Erythroblast (primary cell): ENCODE measurements at regions not wholly inside any gene's neighbourhood (a gene's known extent, or its start where the extent isn't known, plus 50 kb on each side); places are given as distances from the start of the nearest gene placed in this dataset.

Experiments used
- DNase-seq, 2 experiments: peaks; one replicate each; lab custom pipeline; 2025; lab: John Stamatoyannopoulos, UW
- GATA1 ChIP-seq: IDR thresholded peaks from 2 replicates; pipeline ENCODE4 v1.6.1; 2011; ENCODE audit warnings: low read depth, mild to moderate bottlenecking, control low read depth, low read length, moderate library complexity
- POLR2A ChIP-seq: IDR thresholded peaks from 2 replicates; pipeline ENCODE4 v1.6.1; 2011; ENCODE audit warnings: mild to moderate bottlenecking, low read length

GRCh38 chr14:44112774-44113460 is 394.2 kb downstream of the FSCB start:
- no peak for TF ChIP-seq GATA1
- TF ChIP-seq POLR2A, result no peak

GRCh38 chr14:44109036-44109435 is 398.0 kb downstream of the FSCB start:
- TF ChIP-seq POLR2A (no peak), GATA1 (no peak)
- no peak for DNase-seq

More at GRCh38 chr14:44112774-44113460, 394.2 kb downstream of the FSCB start:
- DNase-seq, result no peak

- no peak for DNase-seq
- no peak for TF ChIP-seq GATA1
- no peak for TF ChIP-seq POLR2A
Measured at GRCh38 chr14:44108601-44109000, 398.5 kb downstream of the FSCB start.

- no peak for TF ChIP-seq GATA1
- TF ChIP-seq POLR2A, result no peak
- no peak for DNase-seq
Measured at GRCh38 chr14:44107156-44107555, 399.9 kb downstream of the FSCB start.

- TF ChIP-seq GATA1 (no peak), POLR2A (no peak)
- DNase-seq, result no peak
Measured at GRCh38 chr14:44099743-44100488, 407.2 kb downstream of the FSCB start.

- no peak for DNase-seq
- TF ChIP-seq POLR2A (no peak), GATA1 (no peak)
Measured at GRCh38 chr14:44081146-44081545, 425.9 kb downstream of the FSCB start.

- TF ChIP-seq POLR2A (no peak), GATA1 (no peak)
- no peak for DNase-seq
Measured at GRCh38 chr14:44070046-44070445, 437.0 kb downstream of the FSCB start.

GRCh38 chr14:44053422-44053821 is 453.7 kb downstream of the FSCB start:
- no peak for DNase-seq
- no peak for TF ChIP-seq GATA1
- TF ChIP-seq POLR2A, result no peak

GRCh38 chr14:44041700-44042099 is 465.4 kb downstream of the FSCB start:
- no peak for TF ChIP-seq GATA1
- TF ChIP-seq POLR2A, result no peak
- DNase-seq, result no peak

- TF ChIP-seq GATA1 (no peak), POLR2A (no peak)
Measured at GRCh38 chr14:44040561-44040960, 466.5 kb downstream of the FSCB start.

GRCh38 chr14:44036248-44036647 is 470.8 kb downstream of the FSCB start:
- TF ChIP-seq POLR2A (no peak), GATA1 (no peak)
- no peak for DNase-seq

More at GRCh38 chr14:44040561-44040960, 466.5 kb downstream of the FSCB start:
- no peak for DNase-seq

GRCh38 chr14:44035707-44036106 is 471.4 kb downstream of the FSCB start:
- no peak for DNase-seq

GRCh38 chr14:44030831-44031383 is 476.2 kb downstream of the FSCB start:
- DNase-seq, result no peak
- no peak for TF ChIP-seq GATA1
- no peak for TF ChIP-seq POLR2A

More at GRCh38 chr14:44035707-44036106, 471.4 kb downstream of the FSCB start:
- no peak for TF ChIP-seq GATA1
- TF ChIP-seq POLR2A, result no peak

GRCh38 chr14:44029933-44030332 is 477.1 kb downstream of the FSCB start:
- no peak for DNase-seq
- TF ChIP-seq POLR2A, result no peak
- TF ChIP-seq GATA1, result no peak
